HG02678 (cell line): ENCODE measurements at regions not wholly inside any gene's neighbourhood (a gene's known extent, or its start where the extent isn't known, plus 50 kb on each side); places are given as distances from the start of the nearest gene placed in this dataset.

ENCODE experiments used
- ATAC-seq: cut with Tn5 transposase; IDR thresholded peaks from one replicate; pipeline ENCODE4 v1.9.1; 2021; ENCODE audit warnings: mild to moderate bottlenecking, moderate library complexity; ENCODE audit not compliant: unreplicated experiment

DNA sequence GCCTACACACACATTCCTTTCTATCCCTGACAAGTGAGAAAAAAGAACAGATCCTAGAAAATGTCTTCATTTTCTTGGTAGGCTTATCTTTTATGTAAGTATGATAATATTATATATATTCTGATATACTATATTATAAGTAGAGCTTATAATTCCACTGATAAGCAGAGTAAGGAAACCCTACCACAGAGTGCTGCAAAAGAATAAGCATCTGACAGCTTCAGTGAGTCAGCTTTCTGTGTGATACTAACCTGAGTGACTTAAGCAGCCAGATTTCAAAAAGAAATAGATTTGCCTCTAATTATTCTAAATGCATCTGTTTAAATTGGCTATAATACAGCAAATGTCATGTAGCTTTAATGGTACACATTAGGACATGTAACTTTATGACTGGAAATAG lies 656.0 kb downstream of the MCTP2 start:
- ATAC-seq, result no peak

DNA sequence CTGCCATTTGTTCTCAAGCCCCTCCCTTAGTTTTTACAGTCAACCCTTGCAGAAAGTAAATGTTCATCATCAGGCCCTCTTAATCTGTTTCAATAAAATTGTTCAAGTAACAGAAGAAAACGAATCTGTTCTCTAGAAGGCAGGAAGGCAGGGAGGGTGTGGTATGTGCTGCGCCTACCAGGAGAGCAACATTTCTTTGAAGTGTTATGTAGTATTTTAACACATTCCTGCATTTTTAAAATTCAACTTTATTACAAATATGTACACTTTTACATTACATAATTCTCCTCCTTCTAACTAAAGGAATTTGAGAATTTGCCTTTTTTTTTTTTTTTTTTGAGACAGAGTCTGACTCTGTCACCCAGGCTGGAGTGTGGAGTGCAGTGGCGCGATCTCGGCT lies 657.8 kb downstream of the MCTP2 start:
- ATAC-seq, result no peak

DNA sequence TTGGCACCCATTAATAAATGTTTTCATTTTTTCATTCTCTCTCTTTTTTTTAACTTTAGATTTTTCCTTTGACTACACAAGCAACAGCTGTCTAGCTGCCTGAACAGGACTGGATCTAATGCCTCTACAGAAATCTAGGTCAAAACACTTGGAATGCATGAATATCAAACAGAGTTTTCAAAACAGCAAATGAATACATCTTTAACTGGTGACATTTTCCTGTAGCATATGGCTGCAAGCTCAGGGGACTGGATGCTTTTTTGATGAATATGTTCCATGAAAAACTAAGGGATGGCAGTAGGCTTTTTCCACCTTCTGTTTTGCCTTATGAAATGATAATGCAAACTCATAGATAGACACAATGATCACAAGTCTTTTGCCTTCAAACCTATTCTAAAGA lies 661.7 kb downstream of the MCTP2 start:
- ATAC-seq, result no peak

GRCh38 chr15:94894056-94894455 lies 662.7 kb downstream of the MCTP2 start:
- no peak for ATAC-seq

DNA sequence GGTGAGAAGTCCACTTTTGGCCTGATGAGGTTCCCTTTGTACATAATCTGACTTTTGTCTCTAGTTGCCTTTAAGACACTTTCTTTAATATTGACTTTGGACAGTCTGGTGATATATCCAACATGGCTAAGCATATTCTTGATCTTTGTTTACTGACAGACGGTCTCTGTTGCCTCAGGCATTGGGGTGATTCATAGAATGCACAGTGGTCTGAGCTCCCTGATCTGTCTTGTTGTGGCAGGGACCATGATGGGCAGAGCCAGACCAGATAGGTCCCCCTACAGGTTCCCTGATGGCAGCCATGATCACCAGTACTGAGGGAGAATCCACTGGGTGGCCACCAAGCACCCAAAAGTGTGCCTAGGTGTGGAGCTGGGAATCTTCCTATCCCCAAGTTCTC lies 678.1 kb downstream of the MCTP2 start:
- ATAC-seq, result no peak

DNA sequence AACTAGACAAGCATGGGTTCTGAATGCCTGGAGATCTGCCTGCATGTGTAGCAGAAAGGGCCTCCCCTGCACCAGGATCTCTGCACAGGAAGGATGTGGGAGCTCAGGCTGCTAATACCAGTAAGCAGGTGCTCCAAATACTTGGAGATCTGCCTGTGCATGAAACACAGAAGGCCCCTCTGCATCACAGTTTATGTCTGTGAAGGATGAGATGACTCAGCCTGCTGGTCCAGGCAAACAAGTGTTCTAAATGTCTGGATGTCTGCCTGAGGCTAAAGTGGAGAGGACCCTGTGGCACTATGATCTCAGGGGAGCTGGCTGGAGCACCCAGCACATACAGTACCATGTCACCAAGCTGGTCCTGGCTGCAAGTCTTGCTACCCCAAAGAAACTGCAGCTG lies 678.8 kb downstream of the MCTP2 start:
- no peak for ATAC-seq

DNA sequence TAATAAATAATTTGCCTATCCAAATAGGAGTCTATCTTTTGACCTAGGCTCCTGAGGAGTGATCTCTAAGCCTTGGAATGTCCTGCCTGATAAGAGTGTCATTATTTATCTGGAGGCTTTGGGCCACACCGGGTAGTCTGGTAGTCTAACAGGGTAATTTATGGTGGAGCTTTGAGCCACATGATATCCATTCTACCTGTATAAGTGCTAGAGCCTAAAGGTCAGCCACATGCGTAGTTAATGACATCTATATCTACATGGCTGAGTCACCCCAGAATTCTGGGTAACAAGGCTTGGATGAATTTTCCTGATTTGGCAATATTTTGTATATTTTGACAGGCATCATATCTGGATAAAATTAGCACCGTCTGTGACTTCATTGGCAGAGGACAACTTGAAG lies 681.4 kb downstream of the MCTP2 start:
- no peak for ATAC-seq

GRCh38 chr15:94917068-94917467 lies 685.7 kb downstream of the MCTP2 start:
- no peak for ATAC-seq

GRCh38 chr15:94921936-94922335 lies 690.6 kb downstream of the MCTP2 start:
- ATAC-seq, result no peak

DNA sequence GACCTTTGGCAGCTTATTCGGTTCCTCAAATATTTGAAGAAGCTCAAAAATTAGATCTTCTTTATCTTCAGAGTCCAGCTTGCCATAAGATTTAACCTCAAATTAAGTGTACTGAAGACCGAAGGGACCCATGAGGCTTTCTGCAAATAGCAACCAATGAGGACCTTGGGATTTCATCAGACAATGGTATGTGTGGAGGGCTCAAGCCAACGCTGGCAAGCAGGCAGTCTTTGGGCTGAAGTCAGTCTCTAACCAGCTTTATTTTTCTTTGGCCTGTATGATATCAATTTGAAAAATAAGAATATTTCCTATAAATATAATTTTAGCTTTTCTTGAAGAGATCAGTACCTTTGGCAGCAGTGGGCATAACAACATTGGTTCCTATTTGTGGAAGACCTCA lies 692.7 kb downstream of the MCTP2 start:
- no peak for ATAC-seq

GRCh38 chr15:94924971-94925598 lies 693.7 kb downstream of the MCTP2 start:
- no peak for ATAC-seq

DNA sequence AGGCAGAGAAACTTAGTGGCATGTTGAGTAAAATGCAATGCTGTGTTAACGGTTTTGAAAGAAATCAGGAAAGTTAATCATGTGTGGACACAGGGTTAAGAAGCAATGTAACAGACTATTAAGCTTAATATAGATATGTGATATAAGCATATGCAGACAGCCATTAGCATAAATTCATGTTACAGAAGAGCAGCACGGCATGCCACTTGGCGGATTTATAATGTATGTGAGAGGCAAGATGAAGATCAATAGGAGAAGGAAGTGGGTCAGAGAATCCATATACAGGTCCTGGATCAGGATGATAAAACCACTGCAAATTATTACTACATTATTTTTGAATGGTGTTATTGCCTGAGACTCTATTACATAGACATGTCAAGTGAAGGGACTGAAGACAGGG lies 694.3 kb downstream of the MCTP2 start:
- no peak for ATAC-seq

DNA sequence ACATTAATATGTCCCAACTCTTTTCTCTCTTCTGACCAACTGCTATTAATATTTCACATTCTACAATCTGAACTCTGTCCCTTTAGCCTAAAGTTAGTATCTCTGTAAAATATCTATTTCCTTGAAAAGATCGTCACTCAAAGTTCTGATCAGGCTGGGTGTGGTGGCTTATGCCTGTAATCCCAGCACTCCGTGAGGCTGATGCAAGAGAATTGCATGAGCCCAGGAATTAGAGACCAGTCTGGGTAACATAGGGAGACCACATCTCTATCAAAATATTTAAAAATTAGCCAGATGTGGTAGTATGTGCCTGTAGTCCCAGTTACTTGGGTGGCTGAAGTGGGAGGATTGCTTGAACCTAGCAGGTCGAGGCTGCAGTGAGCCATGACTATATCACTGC lies 695.6 kb downstream of the MCTP2 start:
- ATAC-seq, result no peak

DNA sequence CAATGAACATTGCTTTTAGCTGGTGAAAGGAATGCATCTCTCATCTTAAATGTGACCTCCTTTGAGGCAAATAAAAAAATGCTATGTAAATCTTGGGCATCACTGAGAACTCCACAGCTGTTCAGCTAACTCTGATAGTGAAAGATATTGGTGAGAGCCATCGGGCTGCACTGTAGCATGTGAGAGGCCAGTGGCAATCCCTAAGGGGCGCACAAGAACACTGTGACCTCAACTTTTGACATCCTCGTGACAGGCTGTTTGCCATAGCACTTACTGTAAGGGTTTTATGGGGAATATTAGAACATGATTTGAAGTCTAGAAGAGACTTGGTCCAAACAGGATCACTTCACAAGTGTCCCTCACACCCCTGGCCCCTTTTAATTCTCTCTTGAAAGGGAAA lies 697.9 kb downstream of the MCTP2 start:
- no peak for ATAC-seq

GRCh38 chr15:94930441-94930840 lies 699.1 kb downstream of the MCTP2 start:
- ATAC-seq, result no peak

DNA sequence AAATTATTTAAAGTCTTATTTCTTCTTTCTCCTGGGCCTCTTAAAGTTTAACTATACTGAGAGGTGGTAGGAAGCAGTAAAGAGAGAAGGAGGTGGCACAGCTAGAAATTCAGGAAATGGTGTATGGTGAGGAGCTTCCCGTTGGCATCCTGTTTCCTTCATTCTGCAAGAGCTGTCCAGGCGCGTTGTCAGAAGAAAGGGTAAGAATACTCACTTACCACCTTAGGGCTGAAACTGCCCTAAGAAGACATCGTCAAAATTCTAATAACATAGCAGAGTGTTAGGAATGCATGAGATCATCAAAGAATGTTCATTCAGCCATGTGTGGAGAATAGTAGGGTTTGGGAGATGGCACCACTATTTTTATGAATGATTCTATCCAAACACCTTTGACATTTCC lies 699.6 kb downstream of the MCTP2 start:
- no peak for ATAC-seq

- no peak for ATAC-seq
Measured at GRCh38 chr15:94934440-94934839, 703.1 kb downstream of the MCTP2 start.

DNA sequence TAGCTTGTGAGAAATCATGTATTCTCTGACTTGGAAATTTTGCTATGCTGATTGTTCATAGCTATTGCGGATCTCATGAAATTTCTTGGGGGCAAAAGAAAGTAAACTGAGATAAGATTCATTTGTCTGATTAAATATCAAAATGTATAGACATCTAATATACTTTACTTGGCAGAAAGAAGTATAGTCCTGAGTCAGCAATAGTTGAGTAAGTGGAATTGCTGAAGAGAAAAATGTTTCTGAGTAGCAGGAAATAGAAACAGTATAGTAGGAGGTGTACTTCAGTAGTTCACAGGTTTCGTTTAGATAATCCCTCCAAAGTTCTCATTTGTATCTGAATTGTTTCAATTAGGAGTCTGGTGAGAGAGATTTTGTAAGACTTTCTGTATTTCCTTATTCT lies 705.9 kb downstream of the MCTP2 start:
- no peak for ATAC-seq

GRCh38 chr15:94943888-94944287 lies 712.5 kb downstream of the MCTP2 start:
- no peak for ATAC-seq

DNA sequence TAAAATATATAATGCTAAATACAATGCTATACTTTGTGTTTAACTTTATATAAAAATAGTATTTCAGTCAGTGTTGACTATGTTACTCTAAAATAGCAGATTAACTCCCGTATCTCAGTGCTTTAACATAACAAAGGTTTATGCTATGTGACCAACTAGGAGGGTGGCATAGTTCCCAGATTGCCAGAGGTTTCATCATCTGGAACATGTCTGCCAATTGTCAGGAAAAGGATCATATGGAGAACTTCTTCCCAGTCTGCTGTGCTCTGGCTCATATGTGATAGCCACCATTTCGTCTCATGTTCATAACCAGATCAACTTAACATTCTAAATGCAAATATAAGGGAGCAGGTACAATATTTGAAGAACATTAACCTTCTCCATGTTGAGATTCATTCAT lies 720.2 kb downstream of the MCTP2 start:
- ATAC-seq, result no peak

DNA sequence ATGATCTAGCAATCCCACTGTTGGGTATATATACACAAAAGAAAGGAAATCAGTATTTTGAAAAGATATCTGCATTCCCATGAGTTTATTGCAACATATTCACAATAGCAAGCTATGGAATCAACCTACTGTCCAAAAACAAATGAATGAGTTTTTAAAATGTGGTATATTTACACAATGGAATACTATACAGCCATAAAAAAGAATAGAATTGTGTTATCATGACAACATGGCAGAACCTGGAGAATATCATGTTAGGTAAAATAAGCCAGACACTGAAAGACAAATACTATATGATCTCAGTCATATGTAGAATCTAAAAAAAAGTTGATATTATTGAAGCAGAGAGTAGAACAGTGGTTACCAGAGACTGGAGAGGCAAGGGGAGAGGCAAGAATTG lies 732.6 kb downstream of the MCTP2 start:
- ATAC-seq, result no peak

DNA sequence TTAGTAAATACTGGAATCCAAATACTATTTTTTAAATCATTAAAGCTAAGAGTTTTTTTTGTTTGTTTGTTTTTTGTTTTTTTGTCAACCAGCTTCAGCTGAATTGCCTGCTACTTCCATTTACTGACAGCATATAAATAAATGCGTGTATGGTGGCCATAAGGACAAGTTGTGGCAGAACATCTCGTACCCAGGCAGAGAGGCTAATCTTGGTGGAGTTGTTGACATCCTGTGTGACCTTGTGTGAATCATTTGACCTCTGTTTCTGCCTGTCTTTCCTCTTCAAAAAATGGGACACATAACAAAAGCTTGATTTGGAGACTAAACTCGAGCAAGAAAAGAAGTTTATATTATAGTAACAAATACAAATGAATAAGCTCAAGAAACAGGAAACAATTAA lies 734.2 kb downstream of the MCTP2 start:
- no peak for ATAC-seq

DNA sequence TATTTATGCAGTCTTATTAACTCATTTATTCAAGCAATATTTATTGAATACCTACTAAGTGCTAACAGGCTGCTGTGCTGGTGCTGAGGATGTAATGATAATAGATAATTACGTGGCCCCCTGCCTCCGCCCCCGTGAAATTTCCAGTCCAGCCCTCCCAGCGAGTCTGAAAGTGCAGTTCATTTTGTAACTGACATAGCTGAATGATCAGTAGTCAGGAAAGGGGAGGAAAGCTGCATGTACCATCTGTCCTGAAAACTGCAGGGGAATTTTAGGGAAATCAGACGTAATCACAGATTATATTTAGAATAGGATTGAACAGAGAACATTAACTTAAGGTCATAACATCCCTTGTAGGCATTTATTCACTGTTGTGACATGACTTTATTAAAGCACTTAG lies 736.8 kb downstream of the MCTP2 start:
- no peak for ATAC-seq

DNA sequence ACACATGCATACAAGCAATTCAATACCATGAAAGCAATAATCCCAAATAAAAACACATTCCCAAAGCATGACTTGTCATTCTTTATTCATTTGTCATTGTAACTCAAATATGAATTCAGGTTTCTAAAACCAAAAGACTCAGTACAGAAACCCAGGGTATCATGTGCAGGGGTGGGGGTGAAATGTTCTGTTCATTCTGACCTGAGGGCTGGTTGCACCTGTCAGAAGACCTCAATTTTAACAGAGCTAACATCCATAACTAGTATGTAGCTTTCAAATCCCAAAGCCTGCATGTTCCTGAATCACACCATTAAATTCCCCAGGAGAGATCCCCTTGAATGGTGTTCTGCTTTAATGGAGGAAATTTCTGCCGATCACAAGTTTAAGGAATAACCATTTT lies 738.7 kb downstream of the MCTP2 start:
- no peak for ATAC-seq
